22Rv1 (cell line): ENCODE measurements at regions not wholly inside any gene's neighbourhood (a gene's known extent, or its start where the extent isn't known, plus 50 kb on each side); places are given as distances from the start of the nearest gene placed in this dataset.

Experiments
- H3K27ac ChIP-seq: fragments of 450-650 bp; 2 replicates; pipeline ENCODE4 v1.5.1; 2017
- CTCF ChIP-seq: fragments of 450-650 bp; IDR thresholded peaks from 2 replicates; pipeline ENCODE4 v1.5.1; 2017; ENCODE audit warnings: mild to moderate bottlenecking
- ZFX ChIP-seq: fragments of 450-650 bp; IDR thresholded peaks from 2 replicates; pipeline ENCODE4 v1.6.1; 2017; ENCODE audit warnings: antibody characterized with exemption, borderline replicate concordance

- TF ChIP-seq ZFX = no peak
- TF ChIP-seq CTCF = no peak
- H3K27ac ChIP-seq = no peak overlapping the region
Observed at GRCh38 chr3:194279101-194279500, 72.0 kb downstream of the CPN2 start.

- TF ChIP-seq ZFX (no peak), CTCF (no peak)
- no peak overlapping the region for H3K27ac ChIP-seq
Observed at GRCh38 chr3:194279701-194280360, 71.3 kb downstream of the CPN2 start.

GRCh38 chr3:194280777-194281176, 70.4 kb downstream of the CPN2 start:
- H3K27ac ChIP-seq = no peak overlapping the region
- TF ChIP-seq CTCF (no peak), ZFX (no peak)

- no peak overlapping the region for H3K27ac ChIP-seq
- TF ChIP-seq ZFX (no peak), CTCF (no peak)
Observed at GRCh38 chr3:194281306-194281705, 69.8 kb downstream of the CPN2 start.

GRCh38 chr3:194281766-194282165, 69.4 kb downstream of the CPN2 start:
- H3K27ac ChIP-seq = no peak overlapping the region
- no peak for TF ChIP-seq ZFX
- TF ChIP-seq CTCF = no peak

GRCh38 chr3:194282436-194283122, 68.5 kb downstream of the CPN2 start:
- TF ChIP-seq ZFX (no peak), CTCF (no peak)
- H3K27ac ChIP-seq = no peak overlapping the region
